ENCODE measurements at regions not wholly inside any gene's neighbourhood (a gene's known extent, or its start where the extent isn't known, plus 50 kb on each side); places are given as distances from the start of the nearest gene placed in this dataset.

DNA sequence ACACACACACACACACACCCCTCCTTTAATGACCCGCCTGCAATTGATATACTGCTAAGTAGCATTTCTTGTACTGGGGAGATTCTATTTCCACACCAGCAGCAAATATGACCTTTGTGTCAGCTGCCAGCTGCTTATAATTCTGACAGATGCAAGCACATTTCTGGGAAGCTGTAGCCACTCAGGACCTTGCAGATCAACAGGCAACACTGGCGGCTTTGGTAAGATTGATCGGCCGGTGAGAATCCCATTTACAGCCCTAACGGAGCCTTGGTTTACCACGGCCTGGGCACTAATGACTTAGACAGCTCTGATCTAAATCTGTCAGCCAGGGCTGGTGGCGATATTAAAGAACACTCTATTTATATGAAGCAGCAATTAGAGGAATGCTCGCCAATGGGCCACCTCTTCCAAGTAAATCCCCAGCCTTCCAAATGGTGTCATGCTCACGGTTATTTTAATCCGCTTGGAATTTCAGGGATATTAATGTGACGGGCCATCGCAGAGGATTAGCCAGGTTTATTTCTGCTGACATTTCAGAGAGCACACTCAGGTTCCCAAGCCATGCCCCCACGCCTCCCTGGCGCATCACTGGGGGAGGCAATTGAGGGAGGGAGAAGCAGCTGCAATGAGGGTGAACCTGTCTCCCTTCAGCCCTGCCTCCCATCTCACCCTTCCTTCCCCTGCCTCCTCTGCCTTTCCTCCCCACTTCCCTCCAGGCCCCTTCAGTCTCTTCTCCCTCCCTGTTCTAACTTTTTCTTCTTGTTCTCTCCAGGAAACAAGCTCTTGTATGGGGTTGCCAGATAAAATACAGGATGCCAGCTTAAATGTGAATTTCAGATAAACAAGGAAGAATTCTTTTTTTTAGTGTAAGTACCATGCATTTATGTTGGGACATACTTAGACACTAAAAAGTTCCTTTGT is 287.0 kb downstream of the TLE3 start:
- Histone ChIP-seq H3K4me3 (no peak overlapping the region), H3K36me3 (no peaks in the 10 kb centered on the region), H3K27me3 (0 out of 2 replicates have a peak, but pooled peaks cover 6% of the 10 kb centered on the region), H3K9me3 (no peaks in the 10 kb centered on the region)
- no peak for DNase-seq

DNA sequence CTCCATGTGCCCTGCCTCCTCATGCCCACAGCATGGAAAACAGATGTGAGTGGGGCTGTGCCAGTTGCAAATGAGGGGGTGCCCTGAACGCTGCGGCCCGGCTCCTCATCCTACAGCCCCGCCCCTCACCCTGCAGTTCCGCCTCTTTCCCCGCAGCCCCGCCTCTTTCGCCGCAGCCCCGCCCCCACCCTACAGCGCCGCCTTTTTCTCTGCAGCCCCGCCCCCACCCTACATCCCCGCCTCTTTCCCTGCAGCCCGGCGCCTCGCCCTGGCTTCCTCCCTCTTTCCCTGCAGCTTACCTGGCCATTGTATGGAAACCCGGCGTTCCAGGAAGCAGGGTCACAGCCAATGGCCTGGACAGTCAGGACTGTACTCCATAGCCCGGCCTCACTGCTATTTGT is 284.9 kb downstream of the TLE3 start:
- no peak overlapping the region for H3K4me3 ChIP-seq
- no peaks in the 10 kb centered on the region for H3K36me3 ChIP-seq
- H3K9me3 ChIP-seq: no peaks in the 10 kb centered on the region
- DNase-seq: no peak
- H3K27me3 ChIP-seq: 0 out of 2 replicates have a peak, but pooled peaks cover 6% of the 10 kb centered on the region

GRCh38 chr15:69813881-69814280 is 283.8 kb downstream of the TLE3 start:
- H3K36me3 ChIP-seq: no peaks in the 10 kb centered on the region
- no peaks in the 10 kb centered on the region for H3K9me3 ChIP-seq
- DNase-seq: no peak
- no peak overlapping the region for H3K4me3 ChIP-seq
- H3K27me3 ChIP-seq: peaks cover 13% of the 10 kb centered on the region

DNA sequence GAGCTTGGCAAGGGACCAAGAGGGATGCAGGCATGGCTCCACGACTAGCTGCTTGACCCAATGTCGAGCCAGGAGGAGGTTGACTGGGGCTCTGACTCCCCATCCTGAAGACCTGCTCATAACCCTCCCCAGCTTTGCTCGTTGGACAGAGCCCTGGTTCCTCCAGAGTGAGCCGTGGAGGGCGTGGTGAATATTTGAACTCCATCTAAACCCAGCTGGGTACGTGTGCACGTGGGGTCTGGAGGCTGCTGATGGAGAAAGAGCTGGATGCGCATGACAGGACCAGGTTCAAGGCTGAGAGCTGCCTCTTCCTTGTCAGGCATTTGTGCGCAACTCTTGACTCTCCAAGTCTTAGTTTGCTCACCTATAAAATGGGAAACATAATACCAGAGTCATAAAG is 282.8 kb downstream of the TLE3 start:
- Histone ChIP-seq H3K36me3 (no peaks in the 10 kb centered on the region), H3K4me3 (no peak overlapping the region), H3K27me3 (peaks cover 8% of the 10 kb centered on the region), H3K9me3 (no peaks in the 10 kb centered on the region)
- no peak for DNase-seq

DNA sequence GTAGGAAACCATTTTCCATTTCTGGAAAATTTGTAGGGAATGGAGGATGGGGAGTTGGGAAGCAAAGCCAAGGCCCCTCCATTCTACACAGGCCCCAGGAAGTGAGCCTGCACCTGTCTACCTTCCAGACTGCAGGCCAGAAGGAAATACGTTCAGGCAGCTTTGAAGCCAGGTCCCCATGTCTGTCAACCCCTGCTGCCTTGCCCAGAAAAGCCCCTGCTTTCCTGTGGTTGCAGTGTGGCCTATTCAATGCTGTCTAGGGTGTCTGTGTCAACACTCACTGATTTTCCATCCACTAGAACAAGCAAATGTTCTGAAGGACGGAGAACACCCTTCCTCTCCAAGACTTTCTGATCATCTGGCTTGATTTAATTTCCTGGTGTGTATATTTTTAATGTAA is 281.9 kb downstream of the TLE3 start:
- no peak for DNase-seq
- H3K36me3 ChIP-seq: no peaks in the 10 kb centered on the region
- no peaks in the 10 kb centered on the region for H3K9me3 ChIP-seq
- H3K4me3 ChIP-seq: no peak overlapping the region
- H3K27me3 ChIP-seq: peaks cover 11% of the 10 kb centered on the region

- Histone ChIP-seq H3K4me3 (no peak overlapping the region), H3K36me3 (no peaks in the 10 kb centered on the region), H3K9me3 (no peaks in the 10 kb centered on the region), H3K27me3 (peaks cover 11% of the 10 kb centered on the region)
- DNase-seq: no peak
Measured at GRCh38 chr15:69816522-69816921, 281.2 kb downstream of the TLE3 start.

DNA sequence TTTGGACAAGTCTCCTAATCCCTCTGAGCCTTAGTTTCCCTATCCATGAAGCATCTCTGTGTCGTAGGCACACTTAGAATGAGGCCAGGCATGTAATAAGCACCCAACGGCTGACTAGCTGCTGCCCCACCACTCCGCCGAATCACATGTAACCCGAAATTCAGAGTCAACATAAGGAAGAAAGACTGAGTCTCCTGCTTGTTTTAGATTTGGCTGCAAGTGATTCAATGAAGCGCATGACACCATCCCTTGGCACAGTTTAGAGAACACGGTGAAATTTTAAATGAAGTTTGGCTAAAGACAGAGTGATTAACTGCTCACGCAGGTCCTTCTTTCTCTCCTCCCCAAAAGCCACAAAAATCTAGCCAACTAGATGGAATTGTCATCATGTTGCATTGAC is 279.2 kb downstream of the TLE3 start:
- no peak for DNase-seq
- Histone ChIP-seq H3K9me3 (no peaks in the 10 kb centered on the region), H3K4me3 (no peak overlapping the region), H3K27me3 (peaks cover 12% of the 10 kb centered on the region), H3K36me3 (no peaks in the 10 kb centered on the region)

GRCh38 chr15:69819371-69819770 is 278.3 kb downstream of the TLE3 start:
- Histone ChIP-seq H3K27me3 (peaks cover 13% of the 10 kb centered on the region), H3K9me3 (no peaks in the 10 kb centered on the region), H3K36me3 (no peaks in the 10 kb centered on the region), H3K4me3 (no peak overlapping the region)
- DNase-seq: no peak

GRCh38 chr15:69820819-69821218 is 276.9 kb downstream of the TLE3 start:
- Histone ChIP-seq H3K27me3 (peaks cover 13% of the 10 kb centered on the region), H3K36me3 (no peaks in the 10 kb centered on the region), H3K4me3 (no peak overlapping the region), H3K9me3 (no peaks in the 10 kb centered on the region)
- DNase-seq: no peak

GRCh38 chr15:69823223-69823907 is 274.4 kb downstream of the TLE3 start:
- Histone ChIP-seq H3K27me3 (peaks cover 10% of the 10 kb centered on the region), H3K36me3 (no peaks in the 10 kb centered on the region), H3K4me3 (no peak overlapping the region), H3K9me3 (no peaks in the 10 kb centered on the region)
- DNase-seq: peak; percentile 20

GRCh38 chr15:69824075-69824876 is 273.4 kb downstream of the TLE3 start:
- no peak for DNase-seq
- H3K9me3 ChIP-seq: no peaks in the 10 kb centered on the region
- H3K36me3 ChIP-seq: no peaks in the 10 kb centered on the region
- peaks cover 6% of the 10 kb centered on the region; the same call in 1 of the 2 replicates for H3K27me3 ChIP-seq
- no peak overlapping the region for H3K4me3 ChIP-seq

- Histone ChIP-seq H3K27me3 (peaks cover 6% of the 10 kb centered on the region; the same call in 1 of the 2 replicates), H3K9me3 (no peaks in the 10 kb centered on the region), H3K4me3 (no peak overlapping the region), H3K36me3 (no peaks in the 10 kb centered on the region)
- no peak for DNase-seq
Measured at GRCh38 chr15:69824877-69825406, 272.8 kb downstream of the TLE3 start.

DNA sequence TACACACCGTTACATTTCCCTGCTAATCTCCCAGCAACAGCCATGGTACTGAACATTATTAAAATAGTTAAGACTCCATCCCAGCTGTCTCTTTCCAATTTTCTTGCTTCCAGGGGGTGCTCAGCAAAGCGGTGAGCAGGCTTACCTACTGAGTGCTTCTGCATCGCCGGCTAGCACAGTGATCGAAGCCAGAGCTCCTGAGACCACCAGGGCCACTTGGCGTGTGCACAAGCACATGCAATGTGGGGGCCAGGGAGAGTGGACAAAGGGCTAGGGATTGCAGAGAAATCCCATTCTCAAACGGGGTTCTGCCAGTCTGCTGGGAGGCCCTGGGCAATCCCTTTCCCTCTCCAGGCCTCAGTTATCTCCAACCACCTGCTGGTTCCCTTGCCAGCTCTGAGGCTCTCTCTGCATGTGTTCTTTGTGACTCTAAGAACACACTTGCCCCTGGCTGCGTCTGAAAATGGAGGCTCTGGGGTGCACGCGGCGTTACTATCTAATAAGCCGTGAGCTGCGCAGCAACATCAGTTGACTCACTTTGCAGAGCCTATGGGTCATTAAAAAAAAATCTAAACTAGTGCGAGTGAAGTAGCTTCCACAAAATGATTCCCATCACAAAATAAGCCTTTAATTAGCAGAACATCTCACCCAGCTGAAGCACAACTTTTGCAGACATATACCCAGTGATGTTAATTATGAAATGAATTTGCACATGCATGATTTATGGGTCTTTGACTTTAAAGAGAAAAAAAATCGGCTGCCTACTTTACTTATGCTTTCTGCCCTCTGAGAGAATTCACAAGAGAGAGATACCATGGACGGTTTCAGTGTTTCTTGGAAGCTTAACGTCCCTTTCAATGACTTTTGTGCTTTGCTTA is 271.5 kb downstream of the TLE3 start:
- Histone ChIP-seq H3K27me3 (0 out of 2 replicates have a peak, but pooled peaks cover 2% of the 10 kb centered on the region), H3K9me3 (no peaks in the 10 kb centered on the region), H3K4me3 (no peak overlapping the region), H3K36me3 (no peaks in the 10 kb centered on the region)
- DNase-seq: no peak

DNA sequence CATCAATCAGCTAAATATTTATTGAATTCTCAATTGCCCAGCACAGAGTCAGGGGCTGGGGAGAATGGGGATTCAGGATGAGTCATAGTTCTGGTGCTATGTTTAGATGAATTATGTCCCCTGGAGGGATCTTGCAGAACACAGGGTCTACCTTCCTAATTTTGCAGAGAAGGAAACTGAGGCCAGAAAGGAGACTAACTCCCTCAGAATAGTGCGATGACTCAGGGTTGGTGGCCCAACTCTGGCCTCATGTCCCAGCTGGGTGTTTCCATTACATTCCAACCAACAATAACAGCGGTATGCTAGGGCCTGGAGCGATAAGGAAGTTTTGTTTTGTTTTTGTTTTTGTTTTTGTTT is 270.9 kb downstream of the TLE3 start:
- no peak overlapping the region for H3K4me3 ChIP-seq
- 0 out of 2 replicates have a peak, but pooled peaks cover 2% of the 10 kb centered on the region for H3K27me3 ChIP-seq
- DNase-seq: no peak
- no peaks in the 10 kb centered on the region for H3K36me3 ChIP-seq
- no peaks in the 10 kb centered on the region for H3K9me3 ChIP-seq

GRCh38 chr15:69827751-69828150 is 270.0 kb downstream of the TLE3 start:
- no peak overlapping the region for H3K4me3 ChIP-seq
- no peaks in the 10 kb centered on the region for H3K9me3 ChIP-seq
- H3K27me3 ChIP-seq: 0 out of 2 replicates have a peak, but pooled peaks cover 2% of the 10 kb centered on the region
- no peak for DNase-seq
- H3K36me3 ChIP-seq: no peaks in the 10 kb centered on the region

All from MG63 (cell line).